Tibial nerve (tissue), 4 donors: ENCODE measurements at regions not wholly inside any gene's neighbourhood (a gene's known extent, or its start where the extent isn't known, plus 50 kb on each side); places are given as distances from the start of the nearest gene placed in this dataset.

ENCODE experiments used
- EP300 ChIP-seq, 2 donors: sonication (generic); formaldehyde crosslinking; IDR thresholded peaks; one replicate each; pipeline ENCODE4 v1.6.1; 2017; ENCODE audit warnings: antibody characterized with exemption in 2 of 2, mild to moderate bottlenecking in 1 of 2
- TF ChIP-seq, protein P1 (sequence below), 5 experiments: fragments of 200-600 bp in 3 of 5; fragments of 450-650 bp in 2 of 5; sonication (generic) in 3 of 5; IDR thresholded peaks; one replicate each; pipeline ENCODE4 v1.5.1; 2016 to 2019; ENCODE audit warnings: antibody characterized with exemption in 5 of 5, mild to moderate bottlenecking in 3 of 5, moderate library complexity in 2 of 5

DNA sequence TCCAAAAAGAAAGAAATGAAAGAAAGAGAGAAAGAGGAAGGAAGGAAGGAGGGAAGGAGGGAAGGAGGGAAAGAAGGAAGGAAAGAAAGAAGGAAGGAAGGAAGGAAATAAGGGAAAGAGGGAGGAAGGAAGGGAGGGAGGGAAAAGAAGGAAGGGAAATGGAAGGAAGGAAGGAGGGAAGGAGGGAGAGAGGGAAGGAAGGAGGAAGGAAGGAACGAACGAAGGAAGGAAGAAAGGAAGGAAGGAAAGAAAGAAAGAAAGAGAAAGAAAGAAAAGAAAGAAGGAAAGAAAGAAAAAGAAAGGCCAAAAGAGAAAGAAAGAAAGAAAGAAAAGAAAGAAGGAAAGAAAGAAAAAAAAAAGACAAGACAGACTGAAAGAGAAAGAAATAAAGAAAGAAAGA, 263.9 kb upstream of the ATP10B start:
- TF ChIP-seq EP300 (IDR thresholded peaks at IDR 0.05) = no peak
- TF ChIP-seq, protein P1, sequence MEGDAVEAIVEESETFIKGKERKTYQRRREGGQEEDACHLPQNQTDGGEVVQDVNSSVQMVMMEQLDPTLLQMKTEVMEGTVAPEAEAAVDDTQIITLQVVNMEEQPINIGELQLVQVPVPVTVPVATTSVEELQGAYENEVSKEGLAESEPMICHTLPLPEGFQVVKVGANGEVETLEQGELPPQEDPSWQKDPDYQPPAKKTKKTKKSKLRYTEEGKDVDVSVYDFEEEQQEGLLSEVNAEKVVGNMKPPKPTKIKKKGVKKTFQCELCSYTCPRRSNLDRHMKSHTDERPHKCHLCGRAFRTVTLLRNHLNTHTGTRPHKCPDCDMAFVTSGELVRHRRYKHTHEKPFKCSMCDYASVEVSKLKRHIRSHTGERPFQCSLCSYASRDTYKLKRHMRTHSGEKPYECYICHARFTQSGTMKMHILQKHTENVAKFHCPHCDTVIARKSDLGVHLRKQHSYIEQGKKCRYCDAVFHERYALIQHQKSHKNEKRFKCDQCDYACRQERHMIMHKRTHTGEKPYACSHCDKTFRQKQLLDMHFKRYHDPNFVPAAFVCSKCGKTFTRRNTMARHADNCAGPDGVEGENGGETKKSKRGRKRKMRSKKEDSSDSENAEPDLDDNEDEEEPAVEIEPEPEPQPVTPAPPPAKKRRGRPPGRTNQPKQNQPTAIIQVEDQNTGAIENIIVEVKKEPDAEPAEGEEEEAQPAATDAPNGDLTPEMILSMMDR (IDR thresholded peaks at IDR 0.05) = no peak
